Hepatocyte (in vitro differentiated cells): ENCODE measurements at regions not wholly inside any gene's neighbourhood (a gene's known extent, or its start where the extent isn't known, plus 50 kb on each side); places are given as distances from the start of the nearest gene placed in this dataset.

Experiments
- CTCF ChIP-seq: fragments of 200-600 bp; sonication (generic); IDR thresholded peaks from 2 replicates; pipeline ENCODE4 v1.5.1; 2016; ENCODE audit warnings: antibody characterized with exemption, mild to moderate bottlenecking; ENCODE audit not compliant: poor library complexity
- EZH2 ChIP-seq: fragments of 200-600 bp; sonication (generic); IDR thresholded peaks from 2 replicates; pipeline ENCODE4 v1.6.1; 2016; ENCODE audit warnings: antibody characterized with exemption, mild to moderate bottlenecking, borderline replicate concordance

- no peak for TF ChIP-seq CTCF
- TF ChIP-seq EZH2 = no peak
Measured at GRCh38 chr21:15365751-15366392, 301.1 kb upstream of the NRIP1 start.
